ENCODE measurements at regions not wholly inside any gene's neighbourhood (a gene's known extent, or its start where the extent isn't known, plus 50 kb on each side); places are given as distances from the start of the nearest gene placed in this dataset.

GRCh38 chr7:46286957-46287356 lies 365.9 kb upstream of the IGFBP3 start (continued):
- TF ChIP-seq BCL11A (IDR thresholded peaks at IDR 0.05; ENCODE audit: low read depth in 2 of 2, low read length in 2 of 2) (no peak), SIRT6 (IDR thresholded peaks at IDR 0.05; ENCODE audit: low read length) (no peak)

Data from H1 (cell line).